Right atrium auricular region (tissue), 2 donors: ENCODE measurements at regions not wholly inside any gene's neighbourhood (a gene's known extent, or its start where the extent isn't known, plus 50 kb on each side); places are given as distances from the start of the nearest gene placed in this dataset.

Experiments
- DNase-seq: peaks from one replicate; pipeline ENCODE4 v3.0.0-alpha.2; 2019; ENCODE audit warnings: low spot score
- H3K27ac ChIP-seq, 2 donors: fragments of 200-600 bp; sonication (generic); 1 replicate in 1 of 2; 2 replicates in 1 of 2; pipeline ENCODE4 v1.5.1; 2016 to 2019
- H3K27me3 ChIP-seq, 2 donors: fragments of 200-600 bp; sonication (generic); one replicate each; pipeline versions ENCODE4 v1.5.1 to v1.6.0; 2017 to 2019
- H3K36me3 ChIP-seq: fragments of 200-600 bp; sonication (generic); one replicate; pipeline ENCODE4 v1.5.1; 2016
- H3K4me1 ChIP-seq, 2 donors: fragments of 200-600 bp; sonication (generic); one replicate each; pipeline versions ENCODE4 v1.5.1 to v1.6.0; 2017 to 2019
- H3K4me3 ChIP-seq, 2 donors: fragments of 200-600 bp; sonication (generic); 1 replicate in 1 of 2; 2 replicates in 1 of 2; pipeline ENCODE4 v1.5.1; 2017 to 2019; ENCODE audit warnings: mild to moderate bottlenecking in 1 of 2, moderate library complexity in 1 of 2
- H3K9me3 ChIP-seq, 2 donors: fragments of 200-600 bp; sonication (generic); one replicate each; pipeline ENCODE4 v1.5.1; 2019
- CTCF ChIP-seq, 2 donors: fragments of 200-600 bp; sonication (generic); IDR thresholded peaks; one replicate each; pipeline ENCODE4 v1.5.1; 2019; ENCODE audit warnings: antibody characterized with exemption in 2 of 2

GRCh38 chr20:6999381-6999780 lies 231.9 kb downstream of the BMP2 start:
- Histone ChIP-seq H3K4me1 (no peaks in the 10 kb centered on the region), H3K27ac (no peak overlapping the region), H3K9me3 (no peaks in the 10 kb centered on the region), H3K4me3 (no peak overlapping the region), H3K36me3 (no peaks in the 10 kb centered on the region), H3K27me3 (no peaks in the 10 kb centered on the region)
- TF ChIP-seq CTCF (IDR thresholded peaks at IDR 0.05) = no peak
- DNase-seq = no peak

DNA sequence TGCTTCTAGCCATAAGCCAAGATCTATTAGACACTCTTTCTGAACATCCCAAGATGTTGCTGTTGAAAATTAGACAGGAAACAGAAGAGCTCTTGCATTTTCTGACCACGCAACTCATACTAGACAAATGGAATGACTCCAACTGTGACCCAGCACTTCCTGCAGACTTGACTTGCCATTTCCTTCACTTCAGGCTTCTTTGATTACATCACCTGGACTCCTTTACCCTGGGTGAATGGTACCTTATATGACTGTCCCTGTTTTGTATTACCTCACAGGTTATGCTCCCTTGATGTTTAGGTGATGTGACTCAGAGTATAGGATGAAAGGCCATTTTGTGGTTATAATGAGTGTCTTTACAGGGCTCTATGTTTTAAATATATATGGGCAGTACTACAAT lies 236.1 kb downstream of the BMP2 start:
- H3K4me3 ChIP-seq = no peak overlapping the region
- H3K9me3 ChIP-seq = peaks cover 0 to 19% of the 10 kb centered on the region in 2 donors
- H3K27ac ChIP-seq = no peak overlapping the region
- no peak for TF ChIP-seq CTCF (IDR thresholded peaks at IDR 0.05)
- H3K36me3 ChIP-seq = no peaks in the 10 kb centered on the region
- H3K27me3 ChIP-seq = no peaks in the 10 kb centered on the region
- no peak for DNase-seq
- H3K4me1 ChIP-seq = no peaks in the 10 kb centered on the region

DNA sequence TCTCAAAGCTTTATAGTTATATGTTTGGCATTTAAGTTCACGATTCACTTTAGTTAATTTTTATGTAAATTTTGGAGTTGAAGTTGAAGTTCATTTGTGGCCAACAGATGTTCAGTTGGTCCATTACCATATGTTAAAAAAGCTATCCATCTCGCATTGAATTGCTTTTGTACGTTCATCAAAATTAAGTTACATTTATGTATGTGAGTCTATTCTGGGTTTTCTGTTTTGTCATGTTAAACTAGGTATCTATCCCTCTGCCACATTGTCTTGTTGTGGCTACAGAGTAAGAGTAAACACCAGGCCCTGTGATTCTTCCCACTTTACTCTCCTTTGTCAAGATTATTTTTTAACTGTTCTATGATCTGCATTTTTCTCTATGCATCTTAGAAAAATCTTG lies 237.3 kb downstream of the BMP2 start:
- H3K27ac ChIP-seq = no peak overlapping the region
- no peak for TF ChIP-seq CTCF (IDR thresholded peaks at IDR 0.05)
- no peaks in the 10 kb centered on the region for H3K36me3 ChIP-seq
- no peaks in the 10 kb centered on the region for H3K27me3 ChIP-seq
- H3K9me3 ChIP-seq = peaks cover 0 to 29% of the 10 kb centered on the region in 2 donors
- no peaks in the 10 kb centered on the region for H3K4me1 ChIP-seq
- H3K4me3 ChIP-seq = no peak overlapping the region
- DNase-seq = no peak

- Histone ChIP-seq H3K36me3 (no peaks in the 10 kb centered on the region), H3K27ac (no peak overlapping the region), H3K4me1 (no peaks in the 10 kb centered on the region), H3K4me3 (no peak overlapping the region), H3K9me3 (peaks cover 0 to 29% of the 10 kb centered on the region in 2 donors), H3K27me3 (no peaks in the 10 kb centered on the region)
- no peak for DNase-seq
- no peak for TF ChIP-seq CTCF (IDR thresholded peaks at IDR 0.05)
Observed at GRCh38 chr20:7010527-7010926, 243.0 kb downstream of the BMP2 start.

- no peak for TF ChIP-seq CTCF (IDR thresholded peaks at IDR 0.05)
- Histone ChIP-seq H3K9me3 (no peaks in the 10 kb centered on the region), H3K4me1 (no peaks in the 10 kb centered on the region), H3K27me3 (no peaks in the 10 kb centered on the region), H3K4me3 (no peak overlapping the region), H3K27ac (no peak overlapping the region), H3K36me3 (no peaks in the 10 kb centered on the region)
- DNase-seq = no peak
Observed at GRCh38 chr20:7015257-7015656, 247.8 kb downstream of the BMP2 start.

DNA sequence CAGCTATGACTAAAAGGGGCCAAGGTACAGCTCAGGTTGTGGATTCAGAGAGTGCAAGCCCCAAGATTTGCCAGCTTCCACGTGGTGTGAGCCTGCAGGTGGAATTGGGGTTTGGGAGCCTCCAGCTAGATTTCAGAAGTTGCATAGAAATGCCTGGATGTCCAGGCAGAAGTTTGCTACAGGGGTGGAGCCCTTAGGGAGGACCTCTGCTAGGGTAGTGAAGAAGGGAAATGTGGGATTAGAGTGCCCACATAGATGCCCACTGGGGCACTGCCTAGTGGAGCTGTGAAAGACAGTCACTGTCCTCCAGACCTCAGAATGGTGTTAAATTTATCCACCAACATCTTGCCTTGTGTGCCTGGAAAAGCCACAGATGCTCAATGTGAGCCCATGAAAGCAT lies 255.1 kb downstream of the BMP2 start:
- TF ChIP-seq CTCF (IDR thresholded peaks at IDR 0.05) = no peak
- no peak overlapping the region for H3K4me3 ChIP-seq
- no peaks in the 10 kb centered on the region for H3K4me1 ChIP-seq
- DNase-seq = no peak
- H3K9me3 ChIP-seq = no peaks in the 10 kb centered on the region
- no peak overlapping the region for H3K27ac ChIP-seq
- no peaks in the 10 kb centered on the region for H3K36me3 ChIP-seq
- no peaks in the 10 kb centered on the region for H3K27me3 ChIP-seq
